HCT116 (cell line): ENCODE measurements at regions not wholly inside any gene's neighbourhood (a gene's known extent, or its start where the extent isn't known, plus 50 kb on each side); places are given as distances from the start of the nearest gene placed in this dataset.

Experiments
- ATAC-seq: fragments of 200-7000 bp; cut with Tn5 transposase; 2 replicates; pipeline ENCODE4 v1.9.1; 2020; ENCODE audit warnings: mild to moderate bottlenecking, moderate library complexity
- BruUV-seq: library from RNA; stranded (reverse); fragments of 400-500 nt; replicated peaks from 2 replicates; lab custom pipeline; 2021; lab: Mats Ljungman, UMichigan
- CTCF ChIA-PET: fragments of 300-600 bp; sonication (Branson Sonifier 250); formaldehyde crosslinking; loops from one replicate; lab custom pipeline; 2021; ENCODE audit warnings: antibody characterized with exemption; lab: Charles Lee
- POLR2A ChIA-PET: fragments of 300-600, 350-600 bp; sonication (Branson Sonifier 250); formaldehyde crosslinking; loops from one replicate; lab custom pipeline; 2021; ENCODE audit warnings: antibody characterized with exemption; lab: Charles Lee
- RAD21 ChIA-PET, 2 experiments: fragments of 300-600 bp; sonication (Branson Sonifier 250); formaldehyde crosslinking; loops; one replicate each; lab custom pipeline; 2023; ENCODE audit warnings: low total read pairs in 2 of 2; ENCODE audit not compliant: uncharacterized antibody in 2 of 2, unreplicated experiment in 2 of 2, low non-redundant PET in 1 of 2; lab: Charles Lee
- DNase-seq: peaks from one replicate; pipeline ENCODE4 v3.0.0-alpha.2; 2010; ENCODE audit warnings: low read depth, low spot score
- H2AFZ ChIP-seq: fragments of 200-600 bp; shearing (Covaris generic), sonication (generic); 2 replicates; pipeline ENCODE4 v1.6.1; 2017; ENCODE audit warnings: low read depth, mixed run types, mixed read lengths, antibody characterized with exemption, low read length; ENCODE audit not compliant: poor library complexity, severe bottlenecking
- H3K27ac ChIP-seq: 2 replicates; pipeline ENCODE4 v1.5.1; 2012; ENCODE audit warnings: low read depth, low read length
- H3K27me3 ChIP-seq: fragments of 200-600 bp; sonication (generic); 2 replicates; pipeline ENCODE4 v1.6.1; 2016; ENCODE audit warnings: mixed run types, low read length, mixed read lengths; ENCODE audit not compliant: insufficient read depth
- H3K36me3 ChIP-seq, 2 experiments: fragments of 200-500 bp in 1 of 2; fragments of 200-600 bp in 1 of 2; sonication (Bioruptor generic) in 1 of 2; sonication (generic) in 1 of 2; 2 replicates each; pipeline versions ENCODE4 v1.5.1 to v1.6.1; 2014 to 2016; ENCODE audit warnings: low read length in 2 of 2, inconsistent platforms in 1 of 2, mixed read lengths in 1 of 2, mixed run types in 1 of 2; ENCODE audit not compliant: insufficient read depth in 2 of 2, control insufficient read depth in 1 of 2
- H3K4me1 ChIP-seq, 2 experiments: fragments of 200-600 bp in 1 of 2; sonication (generic) in 1 of 2; 2 replicates each; pipeline versions ENCODE4 v1.5.1 to v1.6.1; 2012 to 2017; ENCODE audit warnings: low read length in 2 of 2, inconsistent platforms in 1 of 2, mild to moderate bottlenecking in 1 of 2, mixed read lengths in 1 of 2, mixed run types in 1 of 2, moderate library complexity in 1 of 2; ENCODE audit not compliant: insufficient read depth in 2 of 2, control insufficient read depth in 1 of 2
- H3K4me2 ChIP-seq: fragments of 200-600 bp; sonication (generic); 2 replicates; pipeline ENCODE4 v1.6.1; 2017; ENCODE audit warnings: mixed run types, low read length, mixed read lengths
- H3K4me3 ChIP-seq, 2 experiments: fragments of 200-600 bp in 1 of 2; sonication (generic) in 1 of 2; replicated peaks in 1 of 2; 2 replicates each; pipeline ENCODE4 v1.5.1; 2011 to 2016; ENCODE audit warnings: low read length in 2 of 2, control low read depth in 1 of 2, low read depth in 1 of 2, mild to moderate bottlenecking in 1 of 2, mixed read lengths in 1 of 2, mixed run types in 1 of 2
- H3K79me2 ChIP-seq: fragments of 200-600 bp; sonication (generic); 2 replicates; pipeline ENCODE4 v1.6.1; 2017; ENCODE audit warnings: mild to moderate bottlenecking, mixed run types, low read length, moderate library complexity, mixed read lengths; ENCODE audit not compliant: insufficient read depth
- H3K9ac ChIP-seq: fragments of 200-600 bp; sonication (generic); 2 replicates; pipeline ENCODE4 v1.6.1; 2016; ENCODE audit warnings: low read length, mixed read lengths
- H3K9me2 ChIP-seq: fragments of 200-600 bp; sonication (generic), shearing (Covaris generic); 2 replicates; pipeline ENCODE4 v1.6.1; 2017; ENCODE audit warnings: mixed run types, mild to moderate bottlenecking, moderate library complexity; ENCODE audit not compliant: insufficient read depth
- H3K9me3 ChIP-seq, 2 experiments: fragments of 200-500 bp in 1 of 2; fragments of 200-600 bp in 1 of 2; sonication (Bioruptor generic) in 1 of 2; sonication (generic) in 1 of 2; 2 replicates each; pipeline ENCODE4 v1.6.1; 2014 to 2017; ENCODE audit warnings: low read length in 2 of 2, mixed read lengths in 2 of 2, inconsistent platforms in 1 of 2, low read depth in 1 of 2, mild to moderate bottlenecking in 1 of 2, mixed run types in 1 of 2, moderate library complexity in 1 of 2; ENCODE audit not compliant: control insufficient read depth in 1 of 2, insufficient read depth in 1 of 2
- H4K20me1 ChIP-seq: fragments of 200-600 bp; sonication (generic), shearing (Covaris generic); 2 replicates; pipeline ENCODE4 v1.6.1; 2017; ENCODE audit warnings: mixed run types, mild to moderate bottlenecking, moderate library complexity; ENCODE audit not compliant: insufficient read depth
- CBX3 ChIP-seq: IDR thresholded peaks from 2 replicates; pipeline ENCODE4 v1.6.1; 2012; ENCODE audit warnings: low read depth
- EGR1 ChIP-seq: IDR thresholded peaks from 2 replicates; pipeline ENCODE4 v1.6.1; 2012; ENCODE audit warnings: low read depth
- ELF1 ChIP-seq: IDR thresholded peaks from 2 replicates; pipeline ENCODE4 v1.6.1; 2012; ENCODE audit warnings: low read depth, borderline replicate concordance
- EZH2 ChIP-seq: fragments of 200-600 bp; sonication (generic); IDR thresholded peaks from 2 replicates; pipeline ENCODE4 v1.6.1; 2017; ENCODE audit warnings: antibody characterized with exemption, mixed run types
- FOSL1 ChIP-seq: IDR thresholded peaks from 2 replicates; pipeline ENCODE4 v1.6.1; 2012; ENCODE audit warnings: low read depth
- JUND ChIP-seq: IDR thresholded peaks from 2 replicates; pipeline ENCODE4 v1.6.1; 2012
- POLR2A ChIP-seq: IDR thresholded peaks from 2 replicates; pipeline ENCODE4 v1.7.0; 2011; ENCODE audit warnings: borderline replicate concordance; ENCODE audit not compliant: insufficient read depth, insufficient read length; ENCODE audit errors: extremely low read depth
- POLR2AphosphoS5 ChIP-seq: IDR thresholded peaks from 2 replicates; pipeline ENCODE4 v1.6.1; 2011; ENCODE audit warnings: mild to moderate bottlenecking, low read depth, low read length, moderate library complexity
- RAD21 ChIP-seq: IDR thresholded peaks from 2 replicates; pipeline ENCODE4 v1.6.1; 2012; ENCODE audit warnings: low read depth, mild to moderate bottlenecking
- SIN3A ChIP-seq: IDR thresholded peaks from 2 replicates; pipeline ENCODE4 v1.6.1; 2012; ENCODE audit warnings: low read depth
- SP1 ChIP-seq: IDR thresholded peaks from 2 replicates; pipeline ENCODE4 v1.6.1; 2012; ENCODE audit warnings: low read depth
- SRF ChIP-seq: IDR thresholded peaks from 2 replicates; pipeline ENCODE4 v1.6.1; 2012; ENCODE audit warnings: low read depth
- TCF7L2 ChIP-seq: IDR thresholded peaks from 2 replicates; pipeline ENCODE4 v1.7.0; 2011; ENCODE audit warnings: borderline replicate concordance, inconsistent platforms; ENCODE audit not compliant: insufficient read depth, insufficient read length; ENCODE audit errors: extremely low read depth
- YY1 ChIP-seq: IDR thresholded peaks from 2 replicates; pipeline ENCODE4 v1.6.1; 2011; ENCODE audit warnings: low read length, low read depth, moderate library complexity, mild to moderate bottlenecking; ENCODE audit not compliant: insufficient replicate concordance; ENCODE audit errors: extremely low read depth
- ZFX ChIP-seq: fragments of 450-650 bp; IDR thresholded peaks from 2 replicates; pipeline ENCODE4 v1.6.1; 2017
- intact Hi-C: fragments of 100-400 bp; cut with micrococcal nuclease; formaldehyde crosslinking; loops from 2 replicates; pipeline ENCODE4 v1.10.0; 2022
- TF ChIP-seq, protein P1 (sequence below): IDR thresholded peaks from 2 replicates; pipeline ENCODE4 v1.6.1; 2012
- TF ChIP-seq, protein P2 (sequence below): IDR thresholded peaks from 2 replicates; pipeline ENCODE4 v1.6.1; 2012; ENCODE audit warnings: low read depth
- TF ChIP-seq, protein P3 (sequence below), 3 experiments: fragments of 200-600 bp in 1 of 3; sonication (generic) in 1 of 3; IDR thresholded peaks in 2 of 3; conservative IDR thresholded peaks in 1 of 3; 2 replicates each; pipeline ENCODE4 v1.5.1; 2012 to 2017; ENCODE audit warnings: low read depth in 2 of 3, low read length in 2 of 3, antibody characterized with exemption in 1 of 3, borderline replicate concordance in 1 of 3, control low read depth in 1 of 3, mild to moderate bottlenecking in 1 of 3, mixed read lengths in 1 of 3, mixed run types in 1 of 3, moderate library complexity in 1 of 3; ENCODE audit not compliant: insufficient read depth in 1 of 3
- TF ChIP-seq, protein P4 (sequence below): IDR thresholded peaks from 2 replicates; pipeline ENCODE4 v1.6.1; 2011; ENCODE audit warnings: mild to moderate bottlenecking, low read length, moderate library complexity; ENCODE audit not compliant: insufficient replicate concordance; ENCODE audit errors: extremely low read depth

DNA sequence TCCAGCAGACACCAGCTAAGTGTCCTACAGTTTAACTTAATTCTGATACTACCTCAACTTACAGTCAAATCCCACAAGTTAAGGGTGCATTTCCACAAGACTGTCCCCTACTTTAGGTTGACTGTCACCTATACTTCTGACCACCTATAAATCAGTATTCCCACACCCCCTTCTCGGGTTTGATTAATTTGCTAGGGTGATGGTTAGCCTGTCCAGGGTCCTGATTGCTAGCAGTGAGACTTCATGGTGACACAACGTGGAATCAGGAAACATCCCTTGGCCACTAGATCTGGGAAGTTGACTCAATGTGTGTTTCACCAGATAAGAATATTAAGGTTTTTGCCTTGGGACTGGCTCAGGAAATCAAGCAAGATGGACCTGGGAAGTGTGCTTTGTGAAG, 88.4 kb downstream of the OR13A1 start:
- no peak for DNase-seq
- Histone ChIP-seq H3K9me3 (peaks cover 0 to 7% of the 10 kb centered on the region in 2 experiments; a peak in 1 of 4 replicates), H3K27me3 (peaks cover 24% of the 10 kb centered on the region; the same call in 1 of the 2 replicates), H3K36me3 (no peaks in the 10 kb centered on the region), H3K4me3 (no peak overlapping the region), H3K9ac (no peak overlapping the region), H3K9me2 (no peaks in the 10 kb centered on the region), H4K20me1 (no peaks in the 10 kb centered on the region), H3K27ac (no peak overlapping the region), H3K79me2 (no peaks in the 10 kb centered on the region), H3K4me2 (no peak overlapping the region), H2AFZ (no peak overlapping the region), H3K4me1 (no peaks in the 10 kb centered on the region)
- CTCF ChIA-PET: no interaction called here
- no peak for TF ChIP-seq FOSL1
- no peak for TF ChIP-seq SP1
- no peak for TF ChIP-seq SRF
- TF ChIP-seq POLR2AphosphoS5: no peak
- no peak for TF ChIP-seq RAD21
- no peak for TF ChIP-seq CBX3
- TF ChIP-seq, protein P1, sequence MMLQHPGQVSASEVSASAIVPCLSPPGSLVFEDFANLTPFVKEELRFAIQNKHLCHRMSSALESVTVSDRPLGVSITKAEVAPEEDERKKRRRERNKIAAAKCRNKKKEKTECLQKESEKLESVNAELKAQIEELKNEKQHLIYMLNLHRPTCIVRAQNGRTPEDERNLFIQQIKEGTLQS: no peak
- TF ChIP-seq ZFX: no peak
- TF ChIP-seq, protein P2, sequence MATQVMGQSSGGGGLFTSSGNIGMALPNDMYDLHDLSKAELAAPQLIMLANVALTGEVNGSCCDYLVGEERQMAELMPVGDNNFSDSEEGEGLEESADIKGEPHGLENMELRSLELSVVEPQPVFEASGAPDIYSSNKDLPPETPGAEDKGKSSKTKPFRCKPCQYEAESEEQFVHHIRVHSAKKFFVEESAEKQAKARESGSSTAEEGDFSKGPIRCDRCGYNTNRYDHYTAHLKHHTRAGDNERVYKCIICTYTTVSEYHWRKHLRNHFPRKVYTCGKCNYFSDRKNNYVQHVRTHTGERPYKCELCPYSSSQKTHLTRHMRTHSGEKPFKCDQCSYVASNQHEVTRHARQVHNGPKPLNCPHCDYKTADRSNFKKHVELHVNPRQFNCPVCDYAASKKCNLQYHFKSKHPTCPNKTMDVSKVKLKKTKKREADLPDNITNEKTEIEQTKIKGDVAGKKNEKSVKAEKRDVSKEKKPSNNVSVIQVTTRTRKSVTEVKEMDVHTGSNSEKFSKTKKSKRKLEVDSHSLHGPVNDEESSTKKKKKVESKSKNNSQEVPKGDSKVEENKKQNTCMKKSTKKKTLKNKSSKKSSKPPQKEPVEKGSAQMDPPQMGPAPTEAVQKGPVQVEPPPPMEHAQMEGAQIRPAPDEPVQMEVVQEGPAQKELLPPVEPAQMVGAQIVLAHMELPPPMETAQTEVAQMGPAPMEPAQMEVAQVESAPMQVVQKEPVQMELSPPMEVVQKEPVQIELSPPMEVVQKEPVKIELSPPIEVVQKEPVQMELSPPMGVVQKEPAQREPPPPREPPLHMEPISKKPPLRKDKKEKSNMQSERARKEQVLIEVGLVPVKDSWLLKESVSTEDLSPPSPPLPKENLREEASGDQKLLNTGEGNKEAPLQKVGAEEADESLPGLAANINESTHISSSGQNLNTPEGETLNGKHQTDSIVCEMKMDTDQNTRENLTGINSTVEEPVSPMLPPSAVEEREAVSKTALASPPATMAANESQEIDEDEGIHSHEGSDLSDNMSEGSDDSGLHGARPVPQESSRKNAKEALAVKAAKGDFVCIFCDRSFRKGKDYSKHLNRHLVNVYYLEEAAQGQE: no peak
- TF ChIP-seq SIN3A: no peak
- TF ChIP-seq, protein P3, sequence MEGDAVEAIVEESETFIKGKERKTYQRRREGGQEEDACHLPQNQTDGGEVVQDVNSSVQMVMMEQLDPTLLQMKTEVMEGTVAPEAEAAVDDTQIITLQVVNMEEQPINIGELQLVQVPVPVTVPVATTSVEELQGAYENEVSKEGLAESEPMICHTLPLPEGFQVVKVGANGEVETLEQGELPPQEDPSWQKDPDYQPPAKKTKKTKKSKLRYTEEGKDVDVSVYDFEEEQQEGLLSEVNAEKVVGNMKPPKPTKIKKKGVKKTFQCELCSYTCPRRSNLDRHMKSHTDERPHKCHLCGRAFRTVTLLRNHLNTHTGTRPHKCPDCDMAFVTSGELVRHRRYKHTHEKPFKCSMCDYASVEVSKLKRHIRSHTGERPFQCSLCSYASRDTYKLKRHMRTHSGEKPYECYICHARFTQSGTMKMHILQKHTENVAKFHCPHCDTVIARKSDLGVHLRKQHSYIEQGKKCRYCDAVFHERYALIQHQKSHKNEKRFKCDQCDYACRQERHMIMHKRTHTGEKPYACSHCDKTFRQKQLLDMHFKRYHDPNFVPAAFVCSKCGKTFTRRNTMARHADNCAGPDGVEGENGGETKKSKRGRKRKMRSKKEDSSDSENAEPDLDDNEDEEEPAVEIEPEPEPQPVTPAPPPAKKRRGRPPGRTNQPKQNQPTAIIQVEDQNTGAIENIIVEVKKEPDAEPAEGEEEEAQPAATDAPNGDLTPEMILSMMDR (IDR thresholded peaks at IDR 0.05 in 2 of 3, conservative IDR thresholded peaks at IDR 0.05 in 1 of 3; ENCODE audit: borderline replicate concordance in 1 of 3, insufficient read depth in 1 of 3, low read depth in 2 of 3, low read length in 2 of 3): no peak
- TF ChIP-seq TCF7L2: no peak
- TF ChIP-seq EGR1: no peak
- TF ChIP-seq, protein P4, sequence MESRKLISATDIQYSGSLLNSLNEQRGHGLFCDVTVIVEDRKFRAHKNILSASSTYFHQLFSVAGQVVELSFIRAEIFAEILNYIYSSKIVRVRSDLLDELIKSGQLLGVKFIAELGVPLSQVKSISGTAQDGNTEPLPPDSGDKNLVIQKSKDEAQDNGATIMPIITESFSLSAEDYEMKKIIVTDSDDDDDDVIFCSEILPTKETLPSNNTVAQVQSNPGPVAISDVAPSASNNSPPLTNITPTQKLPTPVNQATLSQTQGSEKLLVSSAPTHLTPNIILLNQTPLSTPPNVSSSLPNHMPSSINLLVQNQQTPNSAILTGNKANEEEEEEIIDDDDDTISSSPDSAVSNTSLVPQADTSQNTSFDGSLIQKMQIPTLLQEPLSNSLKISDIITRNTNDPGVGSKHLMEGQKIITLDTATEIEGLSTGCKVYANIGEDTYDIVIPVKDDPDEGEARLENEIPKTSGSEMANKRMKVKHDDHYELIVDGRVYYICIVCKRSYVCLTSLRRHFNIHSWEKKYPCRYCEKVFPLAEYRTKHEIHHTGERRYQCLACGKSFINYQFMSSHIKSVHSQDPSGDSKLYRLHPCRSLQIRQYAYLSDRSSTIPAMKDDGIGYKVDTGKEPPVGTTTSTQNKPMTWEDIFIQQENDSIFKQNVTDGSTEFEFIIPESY: no peak
- no peak for TF ChIP-seq EZH2
- TF ChIP-seq YY1: no peak
- no peak for TF ChIP-seq ELF1
- no peak for TF ChIP-seq JUND
- no peak for TF ChIP-seq POLR2A
- no peak for ATAC-seq
- POLR2A ChIA-PET: no interaction called here
- RAD21 ChIA-PET: no interaction called here
- BruUV-seq: no TSS peak
- intact Hi-C loops: no loop called here
